Midbrain (tissue), 1 donor: ENCODE measurements at regions not wholly inside any gene's neighbourhood (a gene's known extent, or its start where the extent isn't known, plus 50 kb on each side); places are given as distances from the start of the nearest gene placed in this dataset.

Experiments used
- DNase-seq: peaks from one replicate; lab custom pipeline; 2025; lab: John Stamatoyannopoulos, UW

- peak; percentile 66 for DNase-seq
Measured at GRCh38 chr21:16072737-16073136, 343.0 kb downstream of the USP25 start.

DNA sequence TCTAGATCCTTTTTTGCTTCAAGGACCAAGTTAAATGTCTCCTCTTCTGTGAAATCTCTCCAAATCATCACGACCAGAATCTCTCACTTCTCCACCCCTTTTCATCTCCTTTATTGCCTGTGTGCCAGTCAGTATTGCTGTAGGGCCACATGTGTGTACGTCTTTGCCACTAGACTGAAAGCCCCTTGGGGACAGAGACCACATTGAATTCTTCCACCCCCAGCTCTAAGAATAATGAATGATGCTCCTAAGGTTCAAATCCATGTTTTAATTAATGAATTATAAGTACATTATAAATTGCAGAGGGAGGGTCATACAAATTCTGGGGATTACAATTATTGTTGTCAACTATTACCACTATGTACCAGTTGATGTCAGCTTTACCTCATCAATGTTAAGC lies 343.8 kb downstream of the USP25 start:
- peak; percentile 71 for DNase-seq

DNA sequence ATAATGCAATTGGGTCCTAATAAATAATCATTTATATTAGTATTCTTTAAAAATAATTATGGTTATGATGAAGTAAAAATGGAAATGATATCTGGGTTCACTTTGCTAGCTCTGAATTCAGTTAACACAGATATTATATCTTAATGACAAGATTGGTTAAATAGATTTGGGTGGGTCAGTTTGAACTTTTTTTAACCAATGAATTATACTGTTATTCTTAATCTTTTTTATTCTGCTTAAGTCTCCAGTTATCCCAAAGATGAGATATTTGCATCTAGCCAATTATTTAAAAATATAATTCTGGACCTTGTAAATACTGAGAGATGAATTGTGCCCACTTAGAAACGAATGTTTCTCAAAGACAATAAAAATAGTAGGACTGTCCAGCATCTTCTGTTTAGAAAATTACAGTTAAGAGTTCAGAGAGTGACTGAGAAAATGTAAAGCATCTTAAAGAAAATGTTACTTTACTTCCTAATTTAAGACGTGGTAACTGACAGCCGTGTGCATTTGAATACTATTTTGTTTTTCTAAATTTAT lies 345.2 kb downstream of the USP25 start:
- no peak for DNase-seq

GRCh38 chr21:16075649-16076282 lies 346.0 kb downstream of the USP25 start:
- peak; percentile 65 for DNase-seq

- peak; percentile 44 for DNase-seq
Measured at GRCh38 chr21:16076465-16076864, 346.7 kb downstream of the USP25 start.

DNA sequence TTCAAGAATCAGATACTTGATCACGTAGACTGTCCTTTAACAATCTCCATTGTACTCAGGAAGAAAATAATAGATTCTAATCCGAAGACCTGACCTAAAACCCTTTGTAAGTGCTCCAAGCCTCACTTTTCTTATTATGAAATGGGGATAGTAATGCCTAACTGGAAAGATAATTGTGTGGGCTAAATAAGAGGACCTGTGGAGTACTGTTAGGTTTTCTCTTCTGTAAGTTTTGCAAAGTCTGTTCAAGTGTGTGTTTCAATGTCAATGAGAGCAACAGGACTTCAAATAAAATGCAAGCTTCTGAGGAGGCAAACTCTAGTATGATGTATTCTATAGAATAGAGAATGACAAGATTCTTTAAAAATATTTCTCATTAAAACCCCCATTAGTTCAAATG lies 348.6 kb downstream of the USP25 start:
- DNase-seq, result peak; percentile 45

- peak; percentile 27 for DNase-seq
Measured at GRCh38 chr21:16079830-16080229, 350.0 kb downstream of the USP25 start.

- DNase-seq, result no peak
Measured at GRCh38 chr21:16081304-16081703, 351.5 kb downstream of the USP25 start.

GRCh38 chr21:16082038-16082816 lies 352.4 kb downstream of the USP25 start:
- DNase-seq, result peak; percentile 77

DNA sequence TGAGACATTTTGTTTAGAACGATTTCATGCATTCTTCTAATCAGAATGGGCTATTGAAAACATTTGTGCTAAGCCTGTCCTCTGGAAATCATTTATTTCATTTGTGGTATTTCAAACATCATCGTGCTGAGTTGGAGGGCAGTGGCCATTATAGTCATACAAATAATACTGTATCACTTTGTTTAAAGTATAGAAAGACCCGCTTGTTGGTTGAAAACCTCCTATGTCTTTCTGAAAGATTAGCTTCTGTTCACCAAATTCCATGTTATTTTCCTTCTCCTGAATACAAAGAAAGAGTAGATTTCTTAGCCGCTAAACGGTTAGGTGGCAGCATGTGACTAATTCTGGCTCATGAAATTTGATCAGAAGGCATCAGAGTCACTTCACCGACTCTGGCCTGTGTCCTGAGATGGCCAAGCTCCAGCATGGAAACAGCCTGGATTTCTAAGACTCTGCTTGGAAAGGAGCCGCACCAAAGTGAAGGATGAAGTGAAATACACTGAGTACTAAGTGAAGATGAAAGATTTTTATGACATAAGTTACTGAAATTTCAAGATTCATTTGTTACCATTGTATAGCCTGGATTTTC lies 355.1 kb downstream of the USP25 start:
- DNase-seq, result peak; percentile 85

DNA sequence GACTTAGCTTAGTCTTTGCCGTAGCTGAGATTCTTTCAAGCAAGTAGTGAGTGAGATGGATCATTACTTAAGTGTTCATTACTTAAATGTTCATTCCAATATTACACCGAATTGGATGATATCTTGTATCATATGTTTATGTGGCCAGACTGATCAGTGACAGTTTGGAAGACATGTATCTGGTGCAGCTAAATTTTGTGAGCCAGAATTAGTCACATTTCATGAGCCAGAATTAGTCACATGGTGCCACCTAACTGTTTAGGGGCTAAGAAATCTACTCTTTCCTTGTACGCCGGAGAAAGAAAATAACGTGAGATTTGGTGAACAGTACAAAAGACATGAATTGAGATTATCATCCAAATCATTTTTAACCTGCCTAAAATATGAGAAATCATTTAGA lies 355.6 kb downstream of the USP25 start:
- DNase-seq, result peak; percentile 62

GRCh38 chr21:16086121-16086520 lies 356.3 kb downstream of the USP25 start:
- peak; percentile 63 for DNase-seq

DNA sequence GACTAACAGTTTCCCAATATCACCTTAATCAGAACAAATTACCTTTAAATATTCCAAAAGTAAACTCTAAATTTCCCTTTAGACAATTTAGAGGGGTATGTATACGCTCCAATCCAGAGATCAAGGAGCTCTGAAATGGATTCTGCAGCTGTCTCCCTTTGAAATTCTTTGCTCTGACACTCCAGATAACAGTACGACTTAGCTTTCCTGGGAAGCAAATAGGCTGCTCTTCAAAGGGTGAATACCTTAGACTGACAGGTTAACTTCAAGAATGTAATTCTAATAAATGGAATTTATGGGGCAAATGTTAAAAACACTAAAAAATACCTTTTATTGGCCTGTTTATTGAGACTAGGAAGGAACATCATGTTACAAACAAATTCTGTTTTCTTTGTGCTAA lies 357.2 kb downstream of the USP25 start:
- DNase-seq, result peak; percentile 46

- DNase-seq, result no peak
Measured at GRCh38 chr21:16087523-16087922, 357.7 kb downstream of the USP25 start.

GRCh38 chr21:16088056-16088455 lies 358.3 kb downstream of the USP25 start:
- no peak for DNase-seq

- no peak for DNase-seq
Measured at GRCh38 chr21:16095005-16095404, 365.2 kb downstream of the USP25 start.

GRCh38 chr21:16096988-16097387 lies 367.2 kb downstream of the USP25 start:
- DNase-seq, result no peak

GRCh38 chr21:16102113-16102512 lies 372.3 kb downstream of the USP25 start:
- DNase-seq, result no peak

- no peak for DNase-seq
Measured at GRCh38 chr21:16108561-16109075, 378.8 kb downstream of the USP25 start.

GRCh38 chr21:16113052-16113715 lies 383.4 kb downstream of the USP25 start:
- DNase-seq, result no peak

- no peak for DNase-seq
Measured at GRCh38 chr21:16115461-16115860, 385.7 kb downstream of the USP25 start.

DNA sequence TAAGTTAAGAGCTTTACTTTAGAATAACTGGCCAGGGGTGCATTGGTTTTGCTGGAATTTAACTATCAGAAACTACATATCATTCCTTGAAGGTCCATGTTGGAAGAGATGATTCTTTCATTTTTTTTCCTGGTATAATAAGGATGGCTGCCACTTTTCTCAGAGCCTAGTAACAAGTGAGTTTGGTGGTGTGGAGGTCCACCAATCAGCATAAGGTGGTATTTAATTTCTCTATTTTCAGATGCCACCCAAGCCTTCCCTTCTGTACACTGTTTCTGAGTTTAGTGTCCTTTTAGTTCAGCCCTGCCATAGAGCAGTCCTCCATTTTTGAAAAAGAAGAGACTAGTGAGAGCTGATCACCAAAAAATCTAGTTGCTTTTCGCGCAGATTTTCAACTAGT lies 386.3 kb downstream of the USP25 start:
- DNase-seq, result no peak
